8988T (cell line): ENCODE measurements at regions not wholly inside any gene's neighbourhood (a gene's known extent, or its start where the extent isn't known, plus 50 kb on each side); places are given as distances from the start of the nearest gene placed in this dataset.
"Not testable (repeated sequence)": the region's sequence is repeated elsewhere in the genome, so short reads cannot be mapped to it uniquely, and the experiment has no call there.

Source experiments
- DNase-seq: peaks from one replicate; pipeline ENCODE4 v3.0.0; 2011

DNA sequence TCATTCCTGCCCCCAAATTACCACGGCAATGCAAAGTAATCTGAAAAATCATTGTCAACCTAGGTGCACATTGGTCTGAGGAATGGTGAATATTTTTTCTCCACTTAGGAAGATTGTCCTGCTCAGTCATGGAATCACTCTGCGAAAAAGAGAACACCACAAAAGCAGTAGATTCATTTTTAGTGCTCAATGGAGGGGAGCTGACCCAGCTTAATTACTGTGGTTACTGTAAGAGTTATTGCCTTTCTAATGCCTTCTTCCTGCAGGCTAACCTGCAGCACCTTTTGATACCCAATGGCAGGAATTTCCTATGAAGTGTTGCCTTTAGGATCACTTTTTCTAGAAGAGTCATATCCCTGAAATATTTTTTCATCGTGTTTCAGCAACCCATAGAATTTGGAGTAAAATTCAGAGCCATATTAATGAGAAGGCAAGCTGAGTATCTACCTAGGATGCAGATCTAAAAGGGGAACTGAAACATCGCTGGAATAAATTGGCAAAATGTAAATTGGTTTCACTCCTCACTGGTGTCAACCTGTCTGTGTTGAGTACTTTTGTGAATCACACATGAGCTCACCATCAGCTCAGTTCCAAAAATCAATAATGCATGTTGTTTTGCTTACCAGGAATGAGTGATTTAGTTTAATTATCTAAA, 464.5 kb downstream of the CSNK1G3 start:
- no peak for DNase-seq

DNA sequence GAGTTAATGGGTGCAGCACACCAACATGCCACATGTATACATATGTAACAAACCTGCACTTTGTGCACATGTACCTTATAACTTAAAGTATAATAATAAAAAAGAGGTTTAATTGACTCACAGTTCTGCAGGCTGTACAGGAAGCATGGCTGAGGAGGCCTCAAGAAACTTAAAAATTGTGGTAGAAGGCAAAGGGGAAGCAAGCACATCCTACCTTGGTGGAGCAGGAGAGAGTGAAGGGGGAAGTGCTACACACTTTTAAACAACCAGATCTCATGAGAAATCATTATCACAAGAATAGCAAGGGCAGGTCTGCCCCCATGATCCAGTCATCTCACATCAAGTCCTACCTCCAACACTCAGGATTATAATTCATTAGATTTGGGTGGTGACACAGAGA, 463.5 kb downstream of the CSNK1G3 start:
- DNase-seq: not testable (repeated sequence)

GRCh38 chr5:123966781-123967180, 454.8 kb downstream of the CSNK1G3 start:
- DNase-seq: no peak

GRCh38 chr5:123965626-123966025, 453.6 kb downstream of the CSNK1G3 start:
- DNase-seq: no peak

DNA sequence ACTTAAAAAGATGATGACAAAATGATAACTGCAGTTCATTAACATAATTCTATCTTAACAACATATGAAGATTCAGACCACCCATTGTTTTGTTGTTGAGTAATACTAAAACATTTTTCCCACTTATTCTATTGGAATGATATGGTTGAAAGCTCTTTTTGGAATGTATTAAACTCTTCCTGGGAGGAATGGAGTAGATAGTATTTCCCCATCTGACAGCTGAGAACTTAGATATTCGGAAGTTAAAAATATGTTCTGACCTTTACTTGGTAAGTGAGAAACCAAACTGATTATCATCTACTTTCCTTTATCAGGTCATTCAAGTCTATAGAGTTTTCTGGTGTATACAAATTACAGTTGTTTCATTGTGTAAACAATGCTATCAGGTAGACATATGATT, 452.9 kb downstream of the CSNK1G3 start:
- DNase-seq: no peak

- no peak for DNase-seq
Observed at GRCh38 chr5:123960526-123960925, 448.5 kb downstream of the CSNK1G3 start.

GRCh38 chr5:123951582-123951977, 439.6 kb downstream of the CSNK1G3 start:
- no peak for DNase-seq

DNA sequence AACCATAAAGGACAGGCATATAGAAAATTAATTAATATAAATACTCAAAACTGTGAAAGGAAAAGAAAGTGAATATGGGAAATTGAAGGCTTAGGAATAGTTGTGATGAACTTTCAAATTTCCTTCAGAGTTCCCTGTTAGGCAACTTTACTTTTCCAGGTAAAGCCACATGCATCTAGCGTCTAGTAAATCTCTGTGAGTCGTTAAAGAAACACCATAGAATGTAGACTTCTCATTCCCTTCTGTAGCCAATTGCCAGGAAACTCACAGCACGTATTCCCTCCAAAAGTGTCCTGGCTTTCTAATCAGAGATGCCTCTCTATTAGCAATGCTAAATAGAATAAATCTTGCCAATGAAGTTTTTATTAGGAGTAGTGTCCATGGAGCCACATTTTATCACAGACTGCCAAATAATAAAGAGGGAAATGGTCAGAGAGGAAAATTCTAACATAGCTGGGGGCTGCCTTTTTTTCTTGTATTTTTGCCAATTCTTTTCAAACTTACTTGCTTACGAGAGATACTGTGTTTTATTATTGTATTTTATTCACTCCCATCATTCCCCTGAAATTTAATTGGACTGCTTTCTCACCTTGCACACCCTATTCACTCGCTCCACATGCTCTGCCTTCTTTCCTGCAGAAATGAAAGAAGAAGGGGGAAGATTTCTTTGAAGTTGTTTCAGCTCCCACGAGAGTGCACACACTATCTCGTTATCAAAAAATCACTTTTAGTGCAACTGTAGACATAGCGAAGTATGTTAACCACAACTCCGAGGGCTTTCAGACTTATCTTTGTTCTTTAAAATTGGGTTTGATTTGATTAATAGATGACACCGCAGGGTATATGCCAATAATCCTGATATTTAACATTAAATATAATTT, 439.0 kb downstream of the CSNK1G3 start:
- DNase-seq: no peak

DNA sequence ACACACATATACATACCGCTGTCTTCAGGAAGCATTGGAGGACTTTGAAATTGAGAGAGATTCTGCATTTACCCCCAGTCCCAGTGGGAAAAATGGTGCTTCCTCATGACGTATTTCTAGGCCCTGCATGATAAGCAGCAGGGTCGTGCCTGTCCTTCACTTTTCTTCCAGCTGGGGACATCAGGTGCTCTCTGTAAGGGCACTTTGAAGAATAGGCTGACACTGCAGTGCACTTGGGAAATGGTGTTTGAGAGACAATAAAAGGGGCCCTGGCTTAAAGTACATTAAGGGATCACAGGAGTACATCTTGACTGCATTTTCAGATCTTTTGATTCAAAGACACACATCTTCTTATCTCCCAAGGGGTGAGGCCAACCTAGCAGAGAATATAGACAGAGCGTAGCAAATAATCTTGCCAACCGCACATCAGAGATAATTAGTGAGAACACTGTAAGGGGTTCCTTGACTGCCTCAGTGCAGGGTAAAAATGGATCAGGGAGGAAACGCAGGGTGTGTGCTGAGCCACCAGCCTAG, 437.9 kb downstream of the CSNK1G3 start:
- no peak for DNase-seq

DNA sequence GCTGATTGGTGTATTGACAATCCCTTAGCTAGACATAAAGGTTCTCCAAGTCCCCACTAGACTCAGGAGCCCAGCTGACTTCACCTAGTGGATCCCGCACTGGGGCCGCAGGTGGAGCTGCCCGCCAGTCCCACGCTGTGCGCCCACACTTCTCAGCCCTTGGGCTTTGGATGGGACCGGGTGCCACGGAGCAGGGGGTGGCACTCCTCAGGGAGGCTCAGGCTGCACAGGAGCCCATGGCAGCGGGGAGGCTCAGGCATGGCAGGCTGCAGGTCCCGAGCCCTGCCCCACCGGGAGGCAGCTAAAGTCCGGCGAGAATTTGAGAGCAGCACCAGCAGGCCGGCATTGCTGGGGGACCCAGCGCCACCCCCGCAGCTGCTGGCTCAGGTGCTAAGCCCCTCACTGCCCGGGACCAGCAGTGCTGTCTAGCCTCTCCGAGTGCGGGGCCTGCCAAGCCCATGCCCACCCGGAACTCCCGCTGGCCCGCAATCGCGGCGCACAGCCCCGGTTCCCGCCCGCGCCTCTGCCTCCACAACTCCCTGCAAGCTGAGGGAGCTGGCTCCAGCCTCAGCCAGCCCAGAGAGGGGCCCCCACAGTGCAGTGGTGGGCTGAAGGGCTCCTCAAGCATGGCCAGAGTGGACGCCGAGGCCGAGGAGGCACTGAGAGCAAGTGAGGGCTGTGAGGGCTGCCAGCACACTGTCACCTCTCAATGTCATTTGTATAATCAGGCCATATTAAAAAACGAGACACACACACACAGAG, 437.2 kb downstream of the CSNK1G3 start:
- DNase-seq: no peak

- DNase-seq: no peak
Observed at GRCh38 chr5:123947797-123948196, 435.8 kb downstream of the CSNK1G3 start.

GRCh38 chr5:123945548-123945947, 433.6 kb downstream of the CSNK1G3 start:
- DNase-seq: no peak

DNA sequence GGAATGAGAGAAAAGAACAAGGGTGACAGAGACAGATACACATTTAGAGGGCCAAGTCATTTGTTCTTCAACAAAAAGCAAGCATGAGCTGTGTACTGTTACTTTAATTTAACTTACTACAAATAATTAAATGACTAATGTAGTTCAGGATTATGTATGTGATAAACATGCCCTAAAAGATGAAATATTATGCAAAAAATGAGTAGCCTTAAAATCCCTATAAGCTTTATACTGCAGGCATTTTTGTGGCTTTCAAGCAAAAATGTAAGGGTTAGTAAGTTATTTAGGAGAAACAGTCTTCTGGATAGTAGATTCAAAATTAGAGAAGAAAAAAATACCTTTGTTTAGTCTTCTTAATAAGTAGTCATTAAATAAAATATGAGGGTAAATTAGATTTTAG, 431.2 kb downstream of the CSNK1G3 start:
- DNase-seq: no peak

DNA sequence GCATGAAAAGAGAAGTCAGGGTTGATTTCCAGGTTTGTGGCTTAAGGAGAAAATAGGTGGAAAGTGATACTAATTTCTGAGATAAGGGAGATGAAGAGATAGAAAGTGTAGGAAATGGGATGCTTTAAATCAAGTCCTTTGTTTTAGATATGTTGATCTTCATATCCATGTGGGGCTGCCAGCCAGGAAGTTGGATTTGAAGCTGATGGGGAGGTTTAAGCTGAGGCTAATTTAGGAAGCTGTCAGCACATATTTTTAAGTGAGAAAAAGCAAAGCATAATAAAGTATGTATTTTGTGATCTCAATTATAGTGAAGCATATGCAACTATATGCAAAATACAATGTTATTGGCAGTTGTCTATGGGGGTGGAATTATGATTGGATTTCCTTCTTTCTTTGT, 428.4 kb downstream of the CSNK1G3 start:
- no peak for DNase-seq

DNA sequence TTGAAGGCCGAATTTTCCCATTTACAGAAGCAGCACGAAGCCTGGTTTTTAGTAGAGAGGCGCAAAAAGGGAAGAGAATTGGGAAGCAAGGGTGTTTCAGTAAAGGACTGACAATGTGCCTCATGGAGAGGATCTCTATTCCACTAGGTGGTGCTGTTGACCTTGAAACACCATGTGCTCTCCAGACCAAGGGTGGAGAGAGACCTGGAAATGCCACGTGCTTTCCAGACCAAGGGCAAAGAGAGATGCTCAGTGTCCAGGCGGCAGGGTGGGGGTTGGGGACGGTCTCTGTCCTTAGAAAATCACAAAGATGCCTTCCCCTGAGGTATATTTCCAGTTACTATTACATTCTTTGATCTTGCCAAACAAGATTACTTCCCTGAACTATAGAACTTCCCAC, 425.3 kb downstream of the CSNK1G3 start:
- no peak for DNase-seq

GRCh38 chr5:123936548-123936947, 424.6 kb downstream of the CSNK1G3 start:
- DNase-seq: no peak

- not testable (repeated sequence) for DNase-seq
Observed at GRCh38 chr5:123933812-123934211, 421.8 kb downstream of the CSNK1G3 start.

DNA sequence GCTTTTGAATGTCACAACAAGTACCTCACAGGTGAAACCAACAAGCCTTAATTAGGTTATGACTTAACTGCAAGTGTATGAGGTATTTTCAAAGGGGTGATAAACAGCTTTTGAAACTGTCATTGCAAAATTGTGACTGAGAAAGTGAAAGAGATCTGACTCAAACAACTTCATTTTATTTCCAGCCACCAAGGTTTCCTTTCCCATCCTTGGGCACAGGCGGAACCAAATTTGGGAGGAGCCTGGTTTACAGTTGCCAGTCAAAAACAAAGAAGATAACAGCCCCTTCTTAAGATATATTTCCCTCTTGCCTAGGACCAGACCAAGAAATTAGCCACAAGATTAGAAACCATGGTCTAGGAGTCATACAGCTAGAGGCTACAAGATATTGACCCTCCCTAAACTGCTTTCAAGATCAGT, 417.1 kb downstream of the CSNK1G3 start:
- no peak for DNase-seq

DNA sequence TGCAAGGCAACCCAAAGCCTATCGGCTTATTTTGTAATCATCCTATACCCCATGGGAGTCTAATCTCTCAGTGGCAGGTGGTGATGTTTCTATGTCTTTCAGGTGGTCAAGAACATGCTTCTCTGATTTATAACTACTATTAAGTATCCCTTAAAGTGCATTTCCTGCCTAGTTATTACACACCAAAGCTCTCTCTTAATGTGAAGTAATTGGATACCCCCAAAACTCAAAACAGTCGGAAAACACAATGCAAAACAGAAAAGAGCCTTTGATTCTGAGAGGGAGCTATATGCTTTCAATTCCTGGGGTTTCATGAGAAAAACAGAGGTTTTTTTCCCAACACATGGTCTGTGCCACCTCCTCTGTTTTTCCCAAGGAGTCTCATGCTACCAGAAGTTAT, 416.4 kb downstream of the CSNK1G3 start:
- DNase-seq: no peak

DNA sequence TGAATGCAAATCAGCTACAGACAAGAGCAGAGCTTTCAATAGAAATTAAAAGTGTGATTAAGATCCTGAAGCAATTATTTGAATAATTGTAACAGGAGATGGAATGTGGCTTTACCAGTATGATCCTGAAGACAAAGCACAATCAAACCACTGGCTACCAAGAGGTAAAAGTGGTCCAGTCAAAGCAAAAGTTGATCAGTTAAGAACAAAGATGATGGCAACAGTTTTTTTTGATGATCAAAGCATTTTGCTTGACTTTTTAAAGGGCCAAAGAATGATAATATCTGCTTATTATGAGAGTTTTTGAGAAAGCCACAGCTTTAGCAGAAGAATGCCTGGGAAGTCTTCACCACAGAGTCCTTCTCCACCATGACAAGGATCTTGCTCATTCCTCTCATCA, 409.2 kb downstream of the CSNK1G3 start:
- no peak for DNase-seq

GRCh38 chr5:123916345-123917121, 404.6 kb downstream of the CSNK1G3 start:
- DNase-seq: no peak

DNA sequence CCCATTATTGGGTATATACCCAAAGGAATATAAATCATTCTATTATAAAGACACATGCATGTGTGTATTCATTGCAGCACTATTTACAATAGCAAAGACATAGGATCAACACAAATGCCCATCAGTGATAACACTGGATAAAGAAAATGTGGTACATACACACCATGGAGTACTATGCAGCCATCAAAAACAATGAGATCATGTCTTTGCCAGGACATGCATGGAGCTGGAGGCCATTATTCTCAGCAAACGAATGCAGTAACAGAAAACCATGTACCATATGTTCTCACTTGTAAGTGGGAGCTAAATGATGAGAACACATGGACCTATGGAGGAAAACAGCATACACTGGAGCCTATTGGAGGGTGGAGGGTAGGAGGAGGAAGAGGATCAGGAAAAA, 402.4 kb downstream of the CSNK1G3 start:
- DNase-seq: no peak

DNA sequence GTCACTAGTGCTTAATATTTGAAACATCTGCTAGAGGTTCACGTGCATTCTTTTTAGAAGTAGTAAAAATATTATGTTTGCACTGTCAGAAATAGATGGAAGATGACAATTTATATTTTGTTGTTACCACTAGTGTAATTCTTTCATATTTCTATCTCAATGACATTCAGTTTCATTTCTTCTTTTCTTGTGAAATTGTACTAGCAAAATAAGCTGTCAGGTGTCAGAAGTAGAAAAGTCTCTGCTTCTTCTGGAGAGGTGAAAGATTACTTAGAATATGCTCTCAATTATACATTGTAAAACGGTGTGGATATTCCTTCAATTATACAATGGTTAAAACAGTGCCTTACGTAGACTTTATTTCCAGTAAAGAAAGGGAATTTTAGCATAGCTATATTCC, 395.4 kb downstream of the CSNK1G3 start:
- no peak for DNase-seq
